Activated CD4-positive, alpha-beta memory T cell treated with anti-CD3 and anti-CD28 coated beads for 36 hours (primary cell): ENCODE measurements at regions not wholly inside any gene's neighbourhood (a gene's known extent, or its start where the extent isn't known, plus 50 kb on each side); places are given as distances from the start of the nearest gene placed in this dataset.

ENCODE experiments used
- CTCF ChIA-PET: fragments of 350-600 bp; sonication (Branson Sonifier 250); formaldehyde crosslinking; loops from one replicate; lab custom pipeline; 2021; ENCODE audit warnings: antibody characterized with exemption, inconsistent platforms; lab: Charles Lee
- POLR2A ChIA-PET: fragments of 350-600 bp; sonication (Branson Sonifier 250); formaldehyde crosslinking; loops from one replicate; lab custom pipeline; 2021; ENCODE audit warnings: antibody characterized with exemption; lab: Charles Lee
- DNase-seq: peaks from one replicate; pipeline ENCODE4 v3.0.0-alpha.2; 2020
- H3K27ac Mint-ChIP-seq: one replicate; pipeline ENCODE4 v1.8.0; 2021; ENCODE audit warnings: mixed read lengths
- H3K27me3 Mint-ChIP-seq: one replicate; pipeline ENCODE4 v1.8.0; 2021; ENCODE audit warnings: mixed read lengths
- H3K36me3 Mint-ChIP-seq: one replicate; pipeline ENCODE4 v1.8.0; 2021; ENCODE audit warnings: mixed read lengths
- H3K4me1 Mint-ChIP-seq: one replicate; pipeline ENCODE4 v1.8.0; 2021; ENCODE audit warnings: low read depth, mixed read lengths
- H3K4me3 Mint-ChIP-seq: one replicate; pipeline ENCODE4 v1.8.0; 2021; ENCODE audit warnings: mild to moderate bottlenecking, mixed read lengths
- H3K9me3 Mint-ChIP-seq: one replicate; pipeline ENCODE4 v1.8.0; 2021; ENCODE audit warnings: mixed read lengths
- intact Hi-C: fragments of 100-400 bp; cut with micrococcal nuclease; formaldehyde crosslinking; loops from one replicate; pipeline ENCODE4 v1.15.1; 2023

DNA sequence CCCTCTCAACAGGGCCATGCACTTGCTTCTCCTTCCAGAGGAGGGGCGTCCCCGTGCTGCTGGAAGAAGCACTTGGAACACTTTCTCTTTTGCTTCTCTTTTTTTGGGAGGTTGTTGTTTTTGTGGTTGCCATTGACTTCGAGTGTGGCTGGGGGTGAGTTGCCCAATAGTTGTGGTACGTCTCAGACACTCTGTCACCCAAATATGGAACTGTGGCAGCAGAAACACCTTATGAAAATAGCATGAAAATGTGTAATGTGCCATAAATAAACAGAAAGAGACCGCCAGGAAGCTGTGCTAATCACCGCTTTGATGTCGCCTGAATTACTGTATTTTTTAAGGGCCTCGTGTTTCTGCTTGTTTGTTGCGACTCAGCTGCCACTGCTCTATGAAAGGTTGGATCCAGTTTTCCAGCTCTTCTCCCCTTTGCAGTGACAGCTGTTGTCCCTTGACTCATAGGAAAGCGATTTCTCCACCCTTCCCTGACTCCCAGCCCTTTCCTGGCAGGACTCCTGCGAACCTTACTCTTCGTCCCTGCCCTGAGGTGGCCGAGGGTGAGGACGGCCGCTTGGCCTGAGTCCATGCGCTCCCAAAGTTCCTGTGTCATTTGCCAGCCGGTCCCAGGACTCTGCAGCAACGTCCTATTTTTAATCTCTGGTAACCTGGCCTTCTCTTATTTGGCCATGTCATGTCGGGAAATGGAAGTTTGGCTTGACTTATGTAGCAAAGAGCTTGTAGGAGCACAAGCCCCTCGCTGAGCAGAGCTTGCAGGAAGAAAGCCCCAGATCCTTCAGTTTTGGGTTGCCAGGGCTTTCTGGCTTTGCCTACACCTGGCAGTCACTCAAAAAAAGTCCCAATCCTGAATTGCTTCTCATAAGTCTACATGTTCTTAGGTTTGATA, 694.6 kb downstream of the QKI start:
- H3K27ac Mint-ChIP-seq = no peak overlapping the region
- DNase-seq = no peak
- ChIA-PET POLR2A (no interaction called here), CTCF (no interaction called here)
- H3K27me3 Mint-ChIP-seq = peaks cover 9% of the 10 kb centered on the region
- H3K36me3 Mint-ChIP-seq = no peaks in the 10 kb centered on the region
- no peaks in the 10 kb centered on the region for H3K9me3 Mint-ChIP-seq
- no peaks in the 10 kb centered on the region for H3K4me1 Mint-ChIP-seq
- intact Hi-C loops = no loop called here
- no peak overlapping the region for H3K4me3 Mint-ChIP-seq

GRCh38 chr6:164108092-164108491, 693.6 kb downstream of the QKI start:
- ChIA-PET POLR2A (no interaction called here), CTCF (no interaction called here)
- intact Hi-C loops = no loop called here
- no peak overlapping the region for H3K27ac Mint-ChIP-seq
- H3K4me3 Mint-ChIP-seq = no peak overlapping the region
- no peaks in the 10 kb centered on the region for H3K36me3 Mint-ChIP-seq
- no peak for DNase-seq
- no peaks in the 10 kb centered on the region for H3K9me3 Mint-ChIP-seq
- H3K27me3 Mint-ChIP-seq = peaks cover 9% of the 10 kb centered on the region
- no peaks in the 10 kb centered on the region for H3K4me1 Mint-ChIP-seq

- Mint-ChIP-seq H3K27me3 (peaks cover 9% of the 10 kb centered on the region), H3K4me1 (no peaks in the 10 kb centered on the region), H3K9me3 (no peaks in the 10 kb centered on the region), H3K4me3 (no peak overlapping the region), H3K36me3 (no peaks in the 10 kb centered on the region), H3K27ac (no peak overlapping the region)
- POLR2A ChIA-PET = no interaction called here
- CTCF ChIA-PET = interaction anchor here (0.7 kb wide), 1 partner anchor 12 kb away, joined by 3 read pairs; no protein-coding TSS in a partner anchor
- DNase-seq = no peak
- intact Hi-C loops = no loop called here
These were observed 692.9 kb downstream of the QKI start for GRCh38 chr6:164107297-164107995.

DNA sequence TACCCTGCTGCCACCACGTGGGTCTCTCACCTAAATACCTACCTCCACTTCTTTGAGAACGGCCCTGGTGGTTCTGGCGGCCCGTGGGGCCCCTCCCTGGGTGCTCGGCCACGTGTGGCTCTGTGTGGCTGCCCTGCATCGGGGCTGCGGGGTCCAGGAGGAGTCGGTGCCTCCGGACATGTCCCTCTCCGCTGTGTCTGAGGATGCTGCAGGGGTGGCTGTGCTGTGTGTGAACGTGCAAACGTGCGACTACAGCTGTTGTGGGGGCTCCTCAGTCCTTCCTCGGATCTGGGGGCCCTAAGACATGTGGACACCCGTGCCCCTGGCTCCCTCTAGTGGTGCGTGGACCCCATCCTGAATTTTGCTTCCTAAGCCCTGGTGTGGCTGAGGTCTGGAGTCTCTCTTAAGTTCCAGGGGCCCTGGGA, 691.8 kb downstream of the QKI start:
- POLR2A ChIA-PET = no interaction called here
- Mint-ChIP-seq H3K27ac (no peak overlapping the region), H3K27me3 (peaks cover 14% of the 10 kb centered on the region), H3K9me3 (no peaks in the 10 kb centered on the region), H3K4me3 (no peak overlapping the region), H3K36me3 (no peaks in the 10 kb centered on the region), H3K4me1 (no peaks in the 10 kb centered on the region)
- intact Hi-C loops = no loop called here
- no peak for DNase-seq
- CTCF ChIA-PET = no interaction called here

- intact Hi-C loops = no loop called here
- ChIA-PET POLR2A (no interaction called here), CTCF (no interaction called here)
- H3K27me3 Mint-ChIP-seq = peaks cover 14% of the 10 kb centered on the region
- no peaks in the 10 kb centered on the region for H3K36me3 Mint-ChIP-seq
- H3K4me1 Mint-ChIP-seq = no peaks in the 10 kb centered on the region
- no peak overlapping the region for H3K27ac Mint-ChIP-seq
- no peaks in the 10 kb centered on the region for H3K9me3 Mint-ChIP-seq
- no peak for DNase-seq
- no peak overlapping the region for H3K4me3 Mint-ChIP-seq
These were observed 691.2 kb downstream of the QKI start for GRCh38 chr6:164105705-164106104.

DNA sequence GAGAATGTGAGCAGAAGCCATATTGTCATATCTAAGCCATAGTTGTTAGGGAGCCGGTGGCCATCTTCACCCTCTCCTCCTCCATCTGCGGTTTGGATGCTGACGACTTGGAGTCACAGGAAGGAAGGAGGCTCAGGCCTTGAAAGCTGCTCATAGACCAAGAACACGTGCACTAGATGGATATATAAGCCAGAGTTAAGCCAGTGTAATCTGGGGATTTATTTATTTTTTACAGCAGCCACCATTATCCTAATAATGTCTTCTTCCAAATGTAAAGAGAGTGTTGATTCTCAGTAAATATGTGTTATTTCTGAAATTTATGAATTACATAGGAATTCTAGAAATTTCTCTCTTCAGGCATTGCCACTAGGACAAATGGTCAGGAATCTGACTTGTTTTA, 689.9 kb downstream of the QKI start:
- no peaks in the 10 kb centered on the region for H3K36me3 Mint-ChIP-seq
- no peak overlapping the region for H3K4me3 Mint-ChIP-seq
- no peak overlapping the region for H3K27ac Mint-ChIP-seq
- H3K27me3 Mint-ChIP-seq = peaks cover 5% of the 10 kb centered on the region
- ChIA-PET CTCF (no interaction called here), POLR2A (no interaction called here)
- intact Hi-C loops = no loop called here
- no peaks in the 10 kb centered on the region for H3K9me3 Mint-ChIP-seq
- no peaks in the 10 kb centered on the region for H3K4me1 Mint-ChIP-seq
- no peak for DNase-seq

DNA sequence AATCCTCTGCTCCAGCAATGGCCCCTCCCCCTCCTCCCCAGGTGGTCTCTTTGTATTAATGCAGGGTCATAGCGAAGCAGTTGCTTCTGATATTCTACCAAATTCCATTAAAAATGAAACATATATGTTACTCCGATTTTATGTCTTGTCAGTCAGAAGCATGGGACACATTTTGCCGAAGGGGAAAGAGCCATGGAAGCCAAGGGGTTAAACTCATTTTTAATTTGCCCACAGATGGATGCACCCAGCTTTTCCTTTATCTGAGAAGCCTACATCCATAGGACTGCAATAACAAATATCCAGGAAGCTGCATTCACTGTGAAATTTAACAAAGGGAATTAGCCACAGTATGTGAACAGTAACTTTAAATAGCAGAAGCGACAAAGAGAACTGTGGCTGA, 688.2 kb downstream of the QKI start:
- no peaks in the 10 kb centered on the region for H3K36me3 Mint-ChIP-seq
- H3K9me3 Mint-ChIP-seq = no peaks in the 10 kb centered on the region
- H3K4me3 Mint-ChIP-seq = no peak overlapping the region
- no peak for DNase-seq
- H3K27me3 Mint-ChIP-seq = peaks cover 5% of the 10 kb centered on the region
- POLR2A ChIA-PET = no interaction called here
- intact Hi-C loops = no loop called here
- H3K4me1 Mint-ChIP-seq = no peaks in the 10 kb centered on the region
- CTCF ChIA-PET = interaction anchor here (0.7 kb wide), 1 partner anchor 85 kb away, joined by 3 read pairs; no protein-coding TSS in a partner anchor
- no peak overlapping the region for H3K27ac Mint-ChIP-seq

DNA sequence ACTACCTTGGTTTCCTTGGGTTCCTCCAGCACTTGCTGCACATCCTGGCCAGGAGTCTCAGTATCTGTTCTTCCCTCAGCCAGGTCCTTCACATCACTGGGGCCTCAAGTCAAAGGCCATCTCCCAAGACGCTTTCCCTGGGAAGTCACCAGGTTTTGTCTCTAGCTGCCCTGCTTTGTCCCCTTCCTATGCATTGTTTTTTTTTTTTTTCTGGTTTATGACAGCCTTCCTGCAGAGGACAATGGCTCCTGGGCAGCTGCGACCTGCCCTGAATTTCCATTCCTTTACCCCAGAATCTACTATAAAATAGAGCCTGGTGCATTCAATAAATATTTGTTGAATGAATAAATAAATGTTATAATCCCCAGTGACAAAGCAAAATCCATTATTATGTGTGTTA, 687.3 kb downstream of the QKI start:
- intact Hi-C loops = no loop called here
- CTCF ChIA-PET = interaction anchor here (0.7 kb wide), 1 partner anchor 84 kb away, joined by 3 read pairs; no protein-coding TSS in a partner anchor
- Mint-ChIP-seq H3K4me3 (no peak overlapping the region), H3K27me3 (peaks cover 5% of the 10 kb centered on the region), H3K36me3 (no peaks in the 10 kb centered on the region), H3K27ac (no peak overlapping the region), H3K9me3 (no peaks in the 10 kb centered on the region), H3K4me1 (no peaks in the 10 kb centered on the region)
- POLR2A ChIA-PET = no interaction called here
- DNase-seq = no peak

GRCh38 chr6:164099269-164099865, 684.8 kb downstream of the QKI start:
- H3K36me3 Mint-ChIP-seq = no peaks in the 10 kb centered on the region
- ChIA-PET POLR2A (no interaction called here), CTCF (no interaction called here)
- no peak overlapping the region for H3K4me3 Mint-ChIP-seq
- H3K27ac Mint-ChIP-seq = no peak overlapping the region
- no peak for DNase-seq
- H3K9me3 Mint-ChIP-seq = no peaks in the 10 kb centered on the region
- H3K27me3 Mint-ChIP-seq = peaks cover 5% of the 10 kb centered on the region
- no peaks in the 10 kb centered on the region for H3K4me1 Mint-ChIP-seq
- intact Hi-C loops = no loop called here

DNA sequence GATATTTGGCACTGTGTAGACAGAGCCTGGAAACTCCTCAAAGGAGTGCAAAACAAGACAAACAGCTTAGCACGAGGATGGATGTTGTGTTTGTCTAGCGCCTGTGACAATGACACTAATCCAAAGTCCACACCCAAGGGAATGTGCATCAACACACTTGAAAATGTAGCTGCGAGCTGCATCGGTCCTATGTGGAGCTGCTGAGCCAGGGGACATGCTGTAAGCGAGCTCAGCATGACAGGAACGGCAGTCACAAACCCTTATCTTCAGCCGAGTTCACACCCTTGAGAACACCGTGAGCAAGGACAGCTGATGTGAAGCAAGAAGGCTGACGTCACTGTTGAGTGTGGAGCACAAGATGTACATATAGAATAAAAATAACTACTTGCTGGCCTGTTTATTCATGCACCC, 684.3 kb downstream of the QKI start:
- H3K27me3 Mint-ChIP-seq = peaks cover 5% of the 10 kb centered on the region
- intact Hi-C loops = no loop called here
- H3K36me3 Mint-ChIP-seq = no peaks in the 10 kb centered on the region
- no peaks in the 10 kb centered on the region for H3K9me3 Mint-ChIP-seq
- no peaks in the 10 kb centered on the region for H3K4me1 Mint-ChIP-seq
- no peak for DNase-seq
- POLR2A ChIA-PET = no interaction called here
- CTCF ChIA-PET = no interaction called here
- H3K4me3 Mint-ChIP-seq = no peak overlapping the region
- H3K27ac Mint-ChIP-seq = no peak overlapping the region

DNA sequence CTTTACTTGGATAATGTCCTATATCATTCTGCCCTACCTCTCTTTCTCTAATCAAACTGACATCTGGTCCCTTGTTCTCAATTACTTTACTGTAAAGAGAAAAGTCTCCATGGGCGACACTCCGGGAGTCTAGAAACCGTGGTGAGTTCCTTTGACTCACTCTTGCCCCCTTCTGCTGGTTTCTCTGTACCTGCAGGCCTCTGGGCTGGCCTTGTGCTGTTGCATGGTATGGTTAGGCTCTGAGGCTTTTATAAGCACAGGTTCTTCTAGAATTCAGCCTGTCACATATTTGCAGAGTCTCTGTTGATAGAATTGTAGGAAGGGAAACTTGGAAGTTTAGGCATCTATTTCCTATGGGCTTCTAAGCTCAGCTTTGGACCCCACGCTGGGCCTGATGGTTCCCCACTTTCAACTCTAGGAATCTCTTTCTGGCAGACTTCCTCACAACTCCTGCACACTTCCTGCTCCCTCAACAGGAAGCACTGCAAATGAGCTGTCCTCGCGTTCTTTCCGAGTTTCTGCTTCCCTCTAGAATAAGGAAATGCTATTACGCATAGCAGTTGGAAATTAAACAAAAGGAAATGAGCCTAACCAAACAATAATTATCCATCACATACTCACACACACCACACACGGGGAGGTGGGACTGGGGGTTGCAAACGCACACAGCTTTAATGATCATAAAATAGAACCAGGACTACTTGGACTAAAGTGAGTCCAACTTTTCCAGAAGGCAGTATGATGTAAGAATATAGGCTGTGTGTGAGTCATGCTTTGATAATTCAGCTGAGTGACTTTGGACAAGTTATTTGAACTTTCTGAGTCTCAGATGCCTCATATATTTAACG, 683.3 kb downstream of the QKI start:
- no peak overlapping the region for H3K4me3 Mint-ChIP-seq
- no peaks in the 10 kb centered on the region for H3K9me3 Mint-ChIP-seq
- no peak for DNase-seq
- H3K36me3 Mint-ChIP-seq = no peaks in the 10 kb centered on the region
- ChIA-PET POLR2A (no interaction called here), CTCF (no interaction called here)
- intact Hi-C loops = no loop called here
- peaks cover 5% of the 10 kb centered on the region for H3K27me3 Mint-ChIP-seq
- H3K4me1 Mint-ChIP-seq = no peaks in the 10 kb centered on the region
- H3K27ac Mint-ChIP-seq = no peak overlapping the region

- Mint-ChIP-seq H3K36me3 (no peaks in the 10 kb centered on the region), H3K4me1 (no peaks in the 10 kb centered on the region), H3K4me3 (no peak overlapping the region), H3K27me3 (peaks cover 4% of the 10 kb centered on the region), H3K9me3 (no peaks in the 10 kb centered on the region), H3K27ac (no peak overlapping the region)
- DNase-seq = no peak
- ChIA-PET POLR2A (no interaction called here), CTCF (no interaction called here)
- intact Hi-C loops = no loop called here
These were observed 682.5 kb downstream of the QKI start for GRCh38 chr6:164097056-164097455.
